ENCODE measurements at regions not wholly inside any gene's neighbourhood (a gene's known extent, or its start where the extent isn't known, plus 50 kb on each side); places are given as distances from the start of the nearest gene placed in this dataset.
"Not testable (repeated sequence)": the region's sequence is repeated elsewhere in the genome, so short reads cannot be mapped to it uniquely, and the experiment has no call there.

GRCh38 chr10:131017566-131018285 lies 293.8 kb downstream of the TCERG1L start:
- DNase-seq: no peak

- no peak for DNase-seq
These were observed 292.5 kb downstream of the TCERG1L start for GRCh38 chr10:131018886-131019500.

DNA sequence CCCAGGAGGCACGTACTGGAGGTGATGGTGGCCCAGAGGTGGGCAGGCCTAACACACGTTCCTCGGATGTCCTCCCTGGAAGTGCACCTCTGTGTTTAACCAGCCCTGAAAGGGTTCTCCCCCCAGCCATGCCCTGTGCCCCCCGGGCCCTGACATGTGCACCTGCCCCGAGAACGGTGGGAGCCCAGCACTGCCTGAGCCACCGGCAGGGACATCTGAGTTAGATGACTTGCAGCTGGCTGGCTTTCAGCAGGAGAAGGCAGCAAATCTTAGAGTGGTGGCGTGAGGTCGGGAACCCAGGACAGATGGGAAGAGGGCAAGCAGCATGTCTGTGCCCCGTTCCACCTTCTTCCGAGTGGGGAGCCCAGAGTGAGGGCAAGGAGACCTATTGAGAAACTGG lies 291.8 kb downstream of the TCERG1L start:
- no peak for DNase-seq

GRCh38 chr10:131020775-131021174 lies 290.7 kb downstream of the TCERG1L start:
- DNase-seq: no peak

DNA sequence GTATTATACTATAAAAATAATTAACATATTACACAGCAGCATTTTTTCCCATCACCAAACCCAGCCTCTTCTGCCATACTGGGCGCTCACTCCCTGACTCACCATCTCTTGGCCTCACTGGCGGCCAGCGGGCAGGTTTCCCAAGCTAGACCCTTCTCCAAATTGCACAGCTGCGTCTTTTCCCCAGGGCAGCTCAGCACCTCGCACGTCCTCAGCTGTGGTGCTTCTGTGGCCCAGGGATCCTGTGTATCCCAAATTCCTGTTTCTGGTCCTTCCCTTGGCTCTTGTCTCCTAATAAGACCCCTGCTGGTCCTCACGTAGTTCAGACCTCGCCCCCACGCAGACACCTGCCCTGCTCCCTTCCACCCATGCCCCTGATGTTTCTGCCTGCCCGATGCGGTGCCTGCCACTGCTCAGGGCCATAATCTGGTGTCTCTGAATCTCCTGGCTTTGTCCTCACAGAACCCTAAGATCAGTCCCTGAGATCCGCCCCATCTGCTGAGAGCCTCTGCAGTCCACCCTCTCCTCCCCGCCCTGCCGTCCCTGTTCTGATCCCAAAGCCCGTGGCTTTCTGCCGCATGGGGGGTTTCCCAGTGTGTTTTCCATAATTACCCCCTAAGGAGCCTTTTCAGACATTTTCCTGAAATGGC lies 290.1 kb downstream of the TCERG1L start:
- DNase-seq: no peak

GRCh38 chr10:131021969-131022368 lies 289.6 kb downstream of the TCERG1L start:
- no peak for DNase-seq

- DNase-seq: no peak
These were observed 289.2 kb downstream of the TCERG1L start for GRCh38 chr10:131022369-131022768.

DNA sequence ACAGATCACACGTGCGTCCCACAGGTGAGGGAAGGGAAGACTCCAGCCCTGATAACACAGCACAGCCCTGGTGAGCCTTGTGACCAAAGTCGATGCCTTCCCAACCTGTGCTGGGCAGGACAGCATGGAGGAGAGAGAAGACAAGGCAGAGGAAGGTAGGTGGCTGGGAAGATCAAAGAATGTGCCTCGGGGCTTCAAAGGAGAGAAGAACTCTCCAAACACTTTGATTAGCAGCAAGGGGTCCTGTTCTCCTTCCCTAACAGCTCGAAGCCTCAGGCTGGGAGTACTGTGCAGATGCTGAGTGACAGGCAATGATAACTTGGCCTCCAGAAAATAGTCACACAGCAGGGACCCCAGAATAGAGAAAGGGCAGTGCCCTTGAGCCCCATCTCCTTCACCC lies 288.5 kb downstream of the TCERG1L start:
- no peak for DNase-seq

DNA sequence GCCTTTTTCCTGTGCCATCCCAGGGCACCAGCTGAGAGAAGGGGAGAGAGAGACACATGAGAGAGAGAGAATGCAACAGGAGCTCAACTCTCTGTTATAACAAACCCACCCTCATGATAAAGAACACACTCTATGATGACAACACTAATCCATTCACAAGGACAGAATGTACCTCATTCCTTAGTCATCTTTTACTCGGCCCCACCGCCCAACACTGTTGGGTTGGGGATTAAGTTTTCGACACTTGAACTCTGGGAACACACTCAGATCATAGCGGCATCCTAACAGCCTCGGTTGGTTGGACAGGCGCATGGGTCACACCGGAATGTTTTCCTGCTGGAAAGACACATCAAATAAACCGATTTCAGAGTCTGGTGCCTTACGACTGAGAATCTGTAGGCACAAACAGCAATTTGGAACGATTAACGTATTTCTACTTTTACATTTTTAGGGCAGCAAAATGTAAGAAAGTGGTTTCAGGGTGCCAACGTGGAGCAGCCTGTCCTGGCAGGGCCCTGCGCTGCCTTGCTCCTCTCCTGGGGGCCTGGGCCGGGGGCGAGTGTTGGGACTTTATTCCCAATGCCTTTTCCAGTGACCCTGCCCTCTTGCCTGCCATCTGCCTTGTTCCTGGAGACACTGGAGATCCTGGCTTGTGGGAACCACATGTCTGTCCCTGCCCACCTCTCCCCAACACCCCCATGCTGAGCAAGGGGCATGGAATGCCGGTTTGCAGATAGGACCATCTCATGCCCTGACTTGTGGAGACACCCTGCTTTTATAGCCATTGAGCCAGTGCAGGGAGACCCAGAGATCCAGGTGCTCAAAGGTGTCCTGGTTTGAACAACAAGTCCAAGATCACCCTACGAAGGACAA lies 287.0 kb downstream of the TCERG1L start:
- DNase-seq: no peak

DNA sequence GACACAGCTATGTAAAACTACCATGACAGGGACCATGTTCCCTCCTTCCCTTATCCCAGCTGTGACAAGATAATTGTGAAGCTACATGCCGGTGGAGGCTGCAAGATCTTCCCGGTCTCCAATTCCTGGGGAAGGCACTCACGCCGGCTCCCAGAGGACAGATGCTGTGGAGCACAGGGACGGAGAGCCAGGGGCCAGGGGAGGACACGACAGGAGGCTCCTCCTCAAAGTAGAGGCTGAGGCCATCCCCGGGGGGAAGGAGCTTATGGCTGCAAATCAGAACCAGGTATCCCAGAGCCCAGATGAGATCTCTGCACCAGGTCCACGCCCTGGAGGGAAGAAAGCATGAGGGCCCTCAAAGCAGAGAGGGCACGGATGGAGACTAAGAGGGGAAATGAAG lies 286.2 kb downstream of the TCERG1L start:
- DNase-seq: no peak

DNA sequence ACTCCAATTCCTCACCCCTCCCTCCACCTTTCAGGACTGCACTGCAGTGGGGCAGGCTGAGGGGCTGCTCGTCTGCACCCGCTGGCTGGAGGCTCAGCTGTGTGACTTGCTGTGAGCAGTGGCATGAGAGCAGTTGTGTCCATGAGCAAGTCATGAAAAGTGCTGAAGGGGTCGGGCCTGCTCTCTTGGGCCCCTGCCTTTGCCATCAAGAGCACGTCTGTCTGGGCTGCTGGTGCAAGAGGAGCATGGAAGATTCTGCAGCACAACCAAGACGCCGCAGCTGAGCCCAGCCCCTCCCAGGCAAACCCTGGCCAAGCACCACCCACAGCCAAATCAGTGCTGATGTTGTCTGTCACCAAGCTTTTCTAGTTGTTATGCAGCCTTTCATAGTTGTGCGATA lies 284.3 kb downstream of the TCERG1L start:
- DNase-seq: no peak

GRCh38 chr10:131031346-131031745 lies 280.2 kb downstream of the TCERG1L start:
- no peak for DNase-seq

GRCh38 chr10:131032329-131033165 lies 279.0 kb downstream of the TCERG1L start:
- DNase-seq: no peak

GRCh38 chr10:131033166-131034085 lies 278.1 kb downstream of the TCERG1L start:
- DNase-seq: no peak

DNA sequence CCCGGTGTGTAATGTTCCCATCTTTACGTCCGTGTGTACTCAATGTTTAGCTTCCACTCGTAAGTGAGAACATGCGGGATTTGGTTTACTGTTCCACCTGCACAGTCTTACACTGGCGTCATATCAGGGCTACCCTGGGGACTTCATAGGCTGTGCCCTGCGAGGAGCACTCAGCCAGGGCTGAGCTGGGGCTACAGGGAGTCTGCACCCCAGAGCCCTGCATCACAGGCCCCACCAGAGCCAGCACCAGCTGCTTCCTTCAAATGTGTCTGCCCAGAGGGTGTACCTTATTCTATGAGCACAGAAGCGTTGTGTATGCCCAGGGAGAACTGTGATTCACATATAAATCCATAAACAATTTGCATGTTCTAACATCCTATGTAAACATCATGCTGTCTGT lies 277.1 kb downstream of the TCERG1L start:
- DNase-seq: no peak

- DNase-seq: no peak
These were observed 275.7 kb downstream of the TCERG1L start for GRCh38 chr10:131035779-131036178.

GRCh38 chr10:131038056-131038455 lies 273.5 kb downstream of the TCERG1L start:
- no peak for DNase-seq

DNA sequence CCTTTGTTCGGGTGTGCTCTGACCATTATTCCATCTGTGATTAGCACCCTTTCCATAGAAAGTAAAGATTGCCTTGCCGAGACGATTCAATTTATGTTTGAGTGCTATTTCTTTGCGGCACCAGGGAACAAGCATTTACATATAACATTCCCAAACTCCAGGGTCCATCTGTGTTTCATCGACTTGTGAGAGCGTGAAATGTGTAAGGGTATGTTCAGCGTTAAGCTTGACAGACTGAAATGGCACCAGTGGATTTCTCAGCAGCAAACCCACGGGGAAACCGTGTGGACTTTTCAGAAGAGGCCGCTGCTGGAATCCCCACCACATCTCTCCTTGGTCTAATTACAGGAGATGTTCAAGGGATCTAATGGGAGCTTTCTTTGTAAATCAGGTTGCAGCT lies 270.5 kb downstream of the TCERG1L start:
- no peak for DNase-seq

GRCh38 chr10:131041441-131041840 lies 270.1 kb downstream of the TCERG1L start:
- no peak for DNase-seq

DNA sequence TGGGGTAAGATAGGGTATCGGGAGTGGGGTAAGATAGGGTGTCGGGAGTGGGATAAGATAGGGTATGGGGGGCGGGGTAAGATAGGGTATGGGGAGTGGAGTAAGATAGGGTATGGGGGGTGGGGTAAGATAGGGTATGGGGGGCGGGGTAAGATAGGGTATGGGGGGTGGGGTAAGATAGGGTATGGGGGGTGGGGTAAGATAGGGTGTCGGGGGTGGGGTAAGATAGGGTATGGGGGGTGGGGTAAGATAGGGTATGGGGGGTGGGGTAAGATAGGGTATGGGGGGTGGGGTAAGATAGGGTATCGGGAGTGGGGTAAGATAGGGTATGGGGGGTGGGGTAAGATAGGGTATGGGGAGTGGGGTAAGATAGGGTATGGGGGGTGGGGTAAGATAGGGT lies 269.5 kb downstream of the TCERG1L start:
- not testable (repeated sequence) for DNase-seq

Data from CD4-positive, alpha-beta T cell treated with Interleukin-4 for 4 hours (primary cell).